HCT116 (cell line): ENCODE measurements at regions not wholly inside any gene's neighbourhood (a gene's known extent, or its start where the extent isn't known, plus 50 kb on each side); places are given as distances from the start of the nearest gene placed in this dataset.

Experiments used
- ATAC-seq: fragments of 200-7000 bp; cut with Tn5 transposase; 2 replicates; pipeline ENCODE4 v1.9.1; 2020; ENCODE audit warnings: mild to moderate bottlenecking, moderate library complexity
- BruUV-seq: library from RNA; stranded (reverse); fragments of 400-500 nt; replicated peaks from 2 replicates; lab custom pipeline; 2021; lab: Mats Ljungman, UMichigan
- CTCF ChIA-PET: fragments of 300-600 bp; sonication (Branson Sonifier 250); formaldehyde crosslinking; loops from one replicate; lab custom pipeline; 2021; ENCODE audit warnings: antibody characterized with exemption; lab: Charles Lee
- POLR2A ChIA-PET: fragments of 300-600, 350-600 bp; sonication (Branson Sonifier 250); formaldehyde crosslinking; loops from one replicate; lab custom pipeline; 2021; ENCODE audit warnings: antibody characterized with exemption; lab: Charles Lee
- RAD21 ChIA-PET, 2 experiments: fragments of 300-600 bp; sonication (Branson Sonifier 250); formaldehyde crosslinking; loops; one replicate each; lab custom pipeline; 2023; ENCODE audit warnings: low total read pairs in 2 of 2; ENCODE audit not compliant: uncharacterized antibody in 2 of 2, unreplicated experiment in 2 of 2, low non-redundant PET in 1 of 2; lab: Charles Lee
- DNase-seq: peaks from one replicate; pipeline ENCODE4 v3.0.0-alpha.2; 2010; ENCODE audit warnings: low read depth, low spot score
- H2AFZ ChIP-seq: fragments of 200-600 bp; shearing (Covaris generic), sonication (generic); 2 replicates; pipeline ENCODE4 v1.6.1; 2017; ENCODE audit warnings: low read depth, mixed run types, mixed read lengths, antibody characterized with exemption, low read length; ENCODE audit not compliant: poor library complexity, severe bottlenecking
- H3K27ac ChIP-seq: 2 replicates; pipeline ENCODE4 v1.5.1; 2012; ENCODE audit warnings: low read depth, low read length
- H3K27me3 ChIP-seq: fragments of 200-600 bp; sonication (generic); 2 replicates; pipeline ENCODE4 v1.6.1; 2016; ENCODE audit warnings: mixed run types, low read length, mixed read lengths; ENCODE audit not compliant: insufficient read depth
- H3K36me3 ChIP-seq, 2 experiments: fragments of 200-500 bp in 1 of 2; fragments of 200-600 bp in 1 of 2; sonication (Bioruptor generic) in 1 of 2; sonication (generic) in 1 of 2; 2 replicates each; pipeline versions ENCODE4 v1.5.1 to v1.6.1; 2014 to 2016; ENCODE audit warnings: low read length in 2 of 2, inconsistent platforms in 1 of 2, mixed read lengths in 1 of 2, mixed run types in 1 of 2; ENCODE audit not compliant: insufficient read depth in 2 of 2, control insufficient read depth in 1 of 2
- H3K4me1 ChIP-seq, 2 experiments: fragments of 200-600 bp in 1 of 2; sonication (generic) in 1 of 2; 2 replicates each; pipeline versions ENCODE4 v1.5.1 to v1.6.1; 2012 to 2017; ENCODE audit warnings: low read length in 2 of 2, inconsistent platforms in 1 of 2, mild to moderate bottlenecking in 1 of 2, mixed read lengths in 1 of 2, mixed run types in 1 of 2, moderate library complexity in 1 of 2; ENCODE audit not compliant: insufficient read depth in 2 of 2, control insufficient read depth in 1 of 2
- H3K4me2 ChIP-seq: fragments of 200-600 bp; sonication (generic); 2 replicates; pipeline ENCODE4 v1.6.1; 2017; ENCODE audit warnings: mixed run types, low read length, mixed read lengths
- H3K4me3 ChIP-seq, 2 experiments: fragments of 200-600 bp in 1 of 2; sonication (generic) in 1 of 2; replicated peaks in 1 of 2; 2 replicates each; pipeline ENCODE4 v1.5.1; 2011 to 2016; ENCODE audit warnings: low read length in 2 of 2, control low read depth in 1 of 2, low read depth in 1 of 2, mild to moderate bottlenecking in 1 of 2, mixed read lengths in 1 of 2, mixed run types in 1 of 2
- H3K79me2 ChIP-seq: fragments of 200-600 bp; sonication (generic); 2 replicates; pipeline ENCODE4 v1.6.1; 2017; ENCODE audit warnings: mild to moderate bottlenecking, mixed run types, low read length, moderate library complexity, mixed read lengths; ENCODE audit not compliant: insufficient read depth
- H3K9ac ChIP-seq: fragments of 200-600 bp; sonication (generic); 2 replicates; pipeline ENCODE4 v1.6.1; 2016; ENCODE audit warnings: low read length, mixed read lengths
- H3K9me2 ChIP-seq: fragments of 200-600 bp; sonication (generic), shearing (Covaris generic); 2 replicates; pipeline ENCODE4 v1.6.1; 2017; ENCODE audit warnings: mixed run types, mild to moderate bottlenecking, moderate library complexity; ENCODE audit not compliant: insufficient read depth
- H3K9me3 ChIP-seq, 2 experiments: fragments of 200-500 bp in 1 of 2; fragments of 200-600 bp in 1 of 2; sonication (Bioruptor generic) in 1 of 2; sonication (generic) in 1 of 2; 2 replicates each; pipeline ENCODE4 v1.6.1; 2014 to 2017; ENCODE audit warnings: low read length in 2 of 2, mixed read lengths in 2 of 2, inconsistent platforms in 1 of 2, low read depth in 1 of 2, mild to moderate bottlenecking in 1 of 2, mixed run types in 1 of 2, moderate library complexity in 1 of 2; ENCODE audit not compliant: control insufficient read depth in 1 of 2, insufficient read depth in 1 of 2
- H4K20me1 ChIP-seq: fragments of 200-600 bp; sonication (generic), shearing (Covaris generic); 2 replicates; pipeline ENCODE4 v1.6.1; 2017; ENCODE audit warnings: mixed run types, mild to moderate bottlenecking, moderate library complexity; ENCODE audit not compliant: insufficient read depth
- ATF3 ChIP-seq: IDR thresholded peaks from 2 replicates; pipeline ENCODE4 v1.6.1; 2012
- CBX3 ChIP-seq: IDR thresholded peaks from 2 replicates; pipeline ENCODE4 v1.6.1; 2012; ENCODE audit warnings: low read depth
- CEBPB ChIP-seq: IDR thresholded peaks from 2 replicates; pipeline ENCODE4 v1.6.1; 2012; ENCODE audit warnings: low read depth
- CTCF ChIP-seq, 3 experiments: fragments of 200-600 bp in 1 of 3; sonication (generic) in 1 of 3; IDR thresholded peaks in 2 of 3; conservative IDR thresholded peaks in 1 of 3; 2 replicates each; pipeline ENCODE4 v1.5.1; 2012 to 2017; ENCODE audit warnings: low read depth in 2 of 3, low read length in 2 of 3, antibody characterized with exemption in 1 of 3, borderline replicate concordance in 1 of 3, control low read depth in 1 of 3, mild to moderate bottlenecking in 1 of 3, mixed read lengths in 1 of 3, mixed run types in 1 of 3, moderate library complexity in 1 of 3; ENCODE audit not compliant: insufficient read depth in 1 of 3
- EGR1 ChIP-seq: IDR thresholded peaks from 2 replicates; pipeline ENCODE4 v1.6.1; 2012; ENCODE audit warnings: low read depth
- EZH2phosphoT487 ChIP-seq: fragments of 200-600 bp; IDR thresholded peaks from 2 replicates; pipeline ENCODE4 v1.6.1; 2018; ENCODE audit warnings: antibody characterized with exemption, borderline replicate concordance
- MAX ChIP-seq: IDR thresholded peaks from 2 replicates; pipeline ENCODE4 v1.6.1; 2012
- SP1 ChIP-seq: IDR thresholded peaks from 2 replicates; pipeline ENCODE4 v1.6.1; 2012; ENCODE audit warnings: low read depth
- SRF ChIP-seq: IDR thresholded peaks from 2 replicates; pipeline ENCODE4 v1.6.1; 2012; ENCODE audit warnings: low read depth
- TCF7L2 ChIP-seq: IDR thresholded peaks from 2 replicates; pipeline ENCODE4 v1.7.0; 2011; ENCODE audit warnings: borderline replicate concordance, inconsistent platforms; ENCODE audit not compliant: insufficient read depth, insufficient read length; ENCODE audit errors: extremely low read depth
- ZNF274 ChIP-seq: fragments of 200-500 bp; sonication (Bioruptor generic); IDR thresholded peaks from 2 replicates; pipeline ENCODE4 v1.6.1; 2014; ENCODE audit warnings: mild to moderate bottlenecking, low read depth, low read length, inconsistent platforms
- intact Hi-C: fragments of 100-400 bp; cut with micrococcal nuclease; formaldehyde crosslinking; loops from 2 replicates; pipeline ENCODE4 v1.10.0; 2022

- no peaks in the 10 kb centered on the region for H3K4me1 ChIP-seq
- no peaks in the 10 kb centered on the region for H3K36me3 ChIP-seq
- no peak overlapping the region for H3K4me3 ChIP-seq
Measured at GRCh38 chrX:25226151-25226550, 210.4 kb upstream of the ARX start.

GRCh38 chrX:25219480-25219879 is 203.7 kb upstream of the ARX start:
- ChIA-PET CTCF (no interaction called here), POLR2A (no interaction called here), RAD21 (no interaction called here)
- Histone ChIP-seq H3K27ac (no peak overlapping the region), H3K9me2 (no peaks in the 10 kb centered on the region), H3K9ac (no peak overlapping the region), H3K9me3 (no peaks in the 10 kb centered on the region), H3K27me3 (peaks cover 6% of the 10 kb centered on the region; the same call in 1 of the 2 replicates), H3K4me1 (no peaks in the 10 kb centered on the region), H2AFZ (no peak overlapping the region), H3K79me2 (no peaks in the 10 kb centered on the region), H4K20me1 (no peaks in the 10 kb centered on the region), H3K36me3 (no peaks in the 10 kb centered on the region), H3K4me2 (no peak overlapping the region), H3K4me3 (no peak overlapping the region)
- no peak for ATAC-seq
- TF ChIP-seq TCF7L2 (no peak), CEBPB (no peak), CTCF (IDR thresholded peaks at IDR 0.05 in 2 of 3, conservative IDR thresholded peaks at IDR 0.05 in 1 of 3; ENCODE audit: borderline replicate concordance in 1 of 3, insufficient read depth in 1 of 3, low read depth in 2 of 3, low read length in 2 of 3) (no peak), ATF3 (no peak)
- intact Hi-C loops: no loop called here
- DNase-seq: no peak
- no TSS peak for BruUV-seq

More at GRCh38 chrX:25226151-25226550, 210.4 kb upstream of the ARX start:
- POLR2A ChIA-PET: no interaction called here
- DNase-seq: no peak
- H2AFZ ChIP-seq: no peak overlapping the region
- ATAC-seq: no peak
- TF ChIP-seq EZH2phosphoT487 (no peak), SP1 (no peak), EGR1 (no peak), SRF (no peak), CBX3 (no peak), ZNF274 (no peak), MAX (no peak), ATF3 (no peak)
- BruUV-seq: no TSS peak
- RAD21 ChIA-PET: no interaction called here
- H3K4me2 ChIP-seq: no peak overlapping the region
- H4K20me1 ChIP-seq: no peaks in the 10 kb centered on the region
- CTCF ChIA-PET: no interaction called here
- H3K9me2 ChIP-seq: no peaks in the 10 kb centered on the region
- H3K9me3 ChIP-seq: no peaks in the 10 kb centered on the region
- H3K27ac ChIP-seq: no peak overlapping the region
- no peaks in the 10 kb centered on the region for H3K79me2 ChIP-seq
- intact Hi-C loops: no loop called here
- H3K9ac ChIP-seq: no peak overlapping the region
- no peaks in the 10 kb centered on the region for H3K27me3 ChIP-seq
